ENCODE measurements at regions not wholly inside any gene's neighbourhood (a gene's known extent, or its start where the extent isn't known, plus 50 kb on each side); places are given as distances from the start of the nearest gene placed in this dataset.

DNA sequence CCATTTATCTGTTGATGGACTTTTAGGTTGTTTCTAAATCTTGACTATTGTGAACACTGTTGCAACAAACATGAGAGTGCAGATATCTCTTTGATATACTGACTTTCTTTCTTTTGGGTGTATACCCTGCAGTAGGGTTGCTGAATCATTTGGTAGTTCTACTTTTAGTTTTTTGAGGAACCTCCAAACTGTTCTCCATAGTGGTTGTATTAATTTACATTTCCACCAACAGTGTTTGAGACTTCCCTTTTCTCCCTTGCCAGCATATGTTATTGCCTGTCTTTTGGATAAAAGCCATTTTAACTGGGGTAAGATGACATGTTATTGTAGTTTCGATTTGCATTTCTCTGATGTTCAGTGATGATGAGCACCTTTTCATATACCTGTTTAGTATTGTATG is 330.0 kb downstream of the DDX10 start:
- no peaks in the 10 kb centered on the region for H3K27me3 Mint-ChIP-seq (ENCODE audit: low read depth)
- H3K36me3 Mint-ChIP-seq (ENCODE audit: low read depth), result peaks cover 7% of the 10 kb centered on the region
- H3K9me3 Mint-ChIP-seq (ENCODE audit: low read depth), result peaks cover 50% of the 10 kb centered on the region
- TF ChIP-seq, protein P1, sequence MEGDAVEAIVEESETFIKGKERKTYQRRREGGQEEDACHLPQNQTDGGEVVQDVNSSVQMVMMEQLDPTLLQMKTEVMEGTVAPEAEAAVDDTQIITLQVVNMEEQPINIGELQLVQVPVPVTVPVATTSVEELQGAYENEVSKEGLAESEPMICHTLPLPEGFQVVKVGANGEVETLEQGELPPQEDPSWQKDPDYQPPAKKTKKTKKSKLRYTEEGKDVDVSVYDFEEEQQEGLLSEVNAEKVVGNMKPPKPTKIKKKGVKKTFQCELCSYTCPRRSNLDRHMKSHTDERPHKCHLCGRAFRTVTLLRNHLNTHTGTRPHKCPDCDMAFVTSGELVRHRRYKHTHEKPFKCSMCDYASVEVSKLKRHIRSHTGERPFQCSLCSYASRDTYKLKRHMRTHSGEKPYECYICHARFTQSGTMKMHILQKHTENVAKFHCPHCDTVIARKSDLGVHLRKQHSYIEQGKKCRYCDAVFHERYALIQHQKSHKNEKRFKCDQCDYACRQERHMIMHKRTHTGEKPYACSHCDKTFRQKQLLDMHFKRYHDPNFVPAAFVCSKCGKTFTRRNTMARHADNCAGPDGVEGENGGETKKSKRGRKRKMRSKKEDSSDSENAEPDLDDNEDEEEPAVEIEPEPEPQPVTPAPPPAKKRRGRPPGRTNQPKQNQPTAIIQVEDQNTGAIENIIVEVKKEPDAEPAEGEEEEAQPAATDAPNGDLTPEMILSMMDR (IDR thresholded peaks at IDR 0.05), result no peak
- no peak for DNase-seq (ENCODE audit: low spot score)
- H3K4me1 Mint-ChIP-seq (ENCODE audit: low read depth), result no peaks in the 10 kb centered on the region
- H3K27ac Mint-ChIP-seq (ENCODE audit: unreplicated experiment), result no peak overlapping the region
- no peak overlapping the region for H3K4me3 Mint-ChIP-seq (ENCODE audit: unreplicated experiment)

DNA sequence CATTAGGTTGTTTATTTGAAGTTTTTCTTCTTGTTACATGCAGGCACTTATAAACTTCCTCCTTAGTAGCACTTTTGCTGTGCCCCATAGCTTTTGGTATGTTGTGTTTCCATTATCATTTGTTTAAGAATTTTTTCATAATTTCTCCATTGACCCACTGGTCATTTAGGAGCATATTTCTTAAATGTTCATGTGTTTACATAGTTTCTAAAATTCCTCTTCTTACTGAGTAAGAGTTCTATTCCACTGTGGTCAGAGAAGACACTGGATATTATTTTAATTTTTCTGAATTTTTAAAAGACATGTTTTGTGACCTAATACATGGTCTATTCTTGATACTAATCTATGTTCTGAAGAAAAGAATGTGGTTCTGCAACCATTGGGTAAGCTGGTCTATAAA is 333.0 kb downstream of the DDX10 start:
- peaks cover 7% of the 10 kb centered on the region for H3K36me3 Mint-ChIP-seq (ENCODE audit: low read depth)
- no peaks in the 10 kb centered on the region for H3K27me3 Mint-ChIP-seq (ENCODE audit: low read depth)
- DNase-seq (ENCODE audit: low spot score), result no peak
- H3K9me3 Mint-ChIP-seq (ENCODE audit: low read depth), result peaks cover 48% of the 10 kb centered on the region
- TF ChIP-seq, protein P1 (IDR thresholded peaks at IDR 0.05), result no peak
- H3K4me3 Mint-ChIP-seq (ENCODE audit: unreplicated experiment), result no peak overlapping the region
- H3K4me1 Mint-ChIP-seq (ENCODE audit: low read depth), result no peaks in the 10 kb centered on the region
- H3K27ac Mint-ChIP-seq (ENCODE audit: unreplicated experiment), result no peak overlapping the region

DNA sequence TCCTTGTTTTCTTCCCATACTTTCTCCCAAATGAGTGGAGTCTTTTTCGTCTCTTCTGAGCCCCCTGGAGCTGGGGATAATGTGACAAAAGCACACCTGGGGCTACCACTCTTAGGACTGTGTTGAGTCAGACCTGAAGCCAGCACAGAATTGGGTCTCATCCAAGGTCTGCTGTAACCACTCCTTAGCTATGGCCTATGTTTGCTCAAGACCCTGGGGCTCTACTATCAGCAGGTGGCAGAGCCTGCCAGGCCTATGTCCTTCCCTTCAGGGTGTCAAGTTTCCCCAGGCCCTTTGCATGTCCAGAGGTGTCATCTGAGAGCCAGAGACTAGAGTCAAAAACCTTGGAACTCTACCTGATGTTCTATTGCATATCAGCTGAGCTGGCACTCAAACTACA is 335.7 kb downstream of the DDX10 start:
- DNase-seq (ENCODE audit: low spot score), result no peak
- H3K27me3 Mint-ChIP-seq (ENCODE audit: low read depth), result no peaks in the 10 kb centered on the region
- TF ChIP-seq, protein P1 (IDR thresholded peaks at IDR 0.05), result no peak

DNA sequence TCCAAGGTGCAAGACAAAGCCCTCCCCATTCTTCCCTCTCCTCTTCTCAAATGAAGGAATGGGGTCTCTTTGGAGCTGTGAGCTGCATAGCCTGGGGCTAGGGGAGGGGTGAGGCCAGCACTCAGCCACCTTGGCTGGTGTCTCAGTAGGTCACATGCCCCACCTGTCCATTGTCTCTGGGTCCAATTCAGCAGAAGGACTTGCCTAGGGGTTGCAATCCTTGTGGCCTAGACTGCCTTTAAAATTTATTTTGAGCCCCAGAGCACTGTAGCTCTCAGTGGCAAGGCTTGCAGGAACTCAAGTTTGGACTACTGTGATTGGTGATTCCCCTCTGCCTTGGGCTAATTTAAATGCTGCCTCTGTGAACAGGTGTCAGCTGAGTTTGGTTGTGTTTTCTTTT is 336.7 kb downstream of the DDX10 start:
- DNase-seq (ENCODE audit: low spot score), result no peak
- Mint-ChIP-seq H3K27me3 (ENCODE audit: low read depth) (no peaks in the 10 kb centered on the region), H3K9me3 (ENCODE audit: low read depth) (peaks cover 31% of the 10 kb centered on the region), H3K27ac (ENCODE audit: unreplicated experiment) (no peak overlapping the region), H3K36me3 (ENCODE audit: low read depth) (peaks cover 3% of the 10 kb centered on the region), H3K4me1 (ENCODE audit: low read depth) (no peaks in the 10 kb centered on the region), H3K4me3 (ENCODE audit: unreplicated experiment) (no peak overlapping the region)
- TF ChIP-seq, protein P1 (IDR thresholded peaks at IDR 0.05), result no peak

More for the DNA sequence above, 335.7 kb downstream of the DDX10 start:
- Mint-ChIP-seq H3K27ac (ENCODE audit: unreplicated experiment) (no peak overlapping the region), H3K4me1 (ENCODE audit: low read depth) (no peaks in the 10 kb centered on the region), H3K9me3 (ENCODE audit: low read depth) (peaks cover 39% of the 10 kb centered on the region), H3K4me3 (ENCODE audit: unreplicated experiment) (no peak overlapping the region), H3K36me3 (ENCODE audit: low read depth) (peaks cover 7% of the 10 kb centered on the region)

DNA sequence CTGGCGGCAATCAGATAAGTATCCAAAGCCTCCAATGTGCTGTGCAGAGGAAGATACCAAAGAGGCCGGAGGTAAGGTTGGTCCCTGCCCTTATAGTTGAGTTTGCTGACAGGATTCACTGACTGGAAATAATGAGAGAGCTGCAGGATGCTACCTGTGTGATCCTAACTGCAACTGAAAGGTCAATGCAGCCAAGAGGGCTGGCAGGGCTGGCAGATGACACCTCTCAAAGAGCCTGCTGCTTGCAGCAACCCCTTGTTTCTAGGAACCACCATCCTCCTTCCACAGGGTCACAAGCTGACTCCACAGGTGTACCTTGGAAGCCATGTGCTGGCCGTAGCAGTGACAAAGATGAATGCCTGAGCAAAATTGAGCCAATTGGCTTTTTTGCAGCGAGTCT is 348.1 kb downstream of the DDX10 start:
- no peak for DNase-seq (ENCODE audit: low spot score)
- TF ChIP-seq, protein P1 (IDR thresholded peaks at IDR 0.05), result no peak
- H3K4me3 Mint-ChIP-seq (ENCODE audit: unreplicated experiment), result no peak overlapping the region
- no peaks in the 10 kb centered on the region for H3K9me3 Mint-ChIP-seq (ENCODE audit: low read depth)
- no peaks in the 10 kb centered on the region for H3K27me3 Mint-ChIP-seq (ENCODE audit: low read depth)
- no peaks in the 10 kb centered on the region for H3K36me3 Mint-ChIP-seq (ENCODE audit: low read depth)
- no peaks in the 10 kb centered on the region for H3K4me1 Mint-ChIP-seq (ENCODE audit: low read depth)
- H3K27ac Mint-ChIP-seq (ENCODE audit: unreplicated experiment), result no peak overlapping the region
